SK-N-SH (cell line): ENCODE measurements at regions not wholly inside any gene's neighbourhood (a gene's known extent, or its start where the extent isn't known, plus 50 kb on each side); places are given as distances from the start of the nearest gene placed in this dataset.

Source experiments
- CTCF ChIA-PET: fragments of 300-600, 350-600 bp; formaldehyde crosslinking; extraction: SDS; loops from one replicate; lab custom pipeline; 2021; lab: Yijun Ruan, JAX
- POLR2A ChIA-PET: fragments of 350-600 bp; sonication (Branson Sonifier 250); formaldehyde crosslinking; extraction: SDS; loops from one replicate; lab custom pipeline; 2020; ENCODE audit warnings: antibody characterized with exemption, inconsistent platforms; lab: Yijun Ruan, JAX
- DNase-seq: peaks from one replicate; pipeline ENCODE4 v3.0.0; 2012
- H2AFZ ChIP-seq: fragments of 200-600 bp; sonication (generic); 2 replicates; pipeline ENCODE4 v1.8.1; 2016; ENCODE audit warnings: antibody characterized with exemption, mild to moderate bottlenecking, low read depth
- H3F3A ChIP-seq: fragments of 200-600 bp; sonication (generic); replicated peaks from 2 replicates; pipeline ENCODE3; 2016; ENCODE audit warnings: antibody characterized with exemption, mild to moderate bottlenecking; ENCODE audit not compliant: insufficient read depth
- H3K27ac ChIP-seq, 2 experiments: fragments of 200-500 bp in 1 of 2; fragments of 200-600 bp in 1 of 2; sonication (Bioruptor generic) in 1 of 2; sonication (generic), shearing (Covaris generic) in 1 of 2; 2 replicates each; pipeline versions ENCODE4 v1.5.1 to v1.6.1; 2014 to 2016; ENCODE audit warnings: low read depth in 2 of 2, inconsistent platforms in 1 of 2, low read length in 1 of 2, mild to moderate bottlenecking in 1 of 2, mixed read lengths in 1 of 2
- H3K27me3 ChIP-seq: fragments of 200-600 bp; sonication (generic), shearing (Covaris generic); 2 replicates; pipeline ENCODE4 v1.6.1; 2016; ENCODE audit warnings: mixed run types; ENCODE audit not compliant: insufficient read depth
- H3K36me3 ChIP-seq, 2 experiments: fragments of 200-500 bp in 1 of 2; fragments of 200-600 bp in 1 of 2; sonication (Bioruptor generic) in 1 of 2; sonication (generic) in 1 of 2; replicated peaks in 1 of 2; 2 replicates each; pipeline versions ENCODE3 to v1.5.1; 2014 to 2016; ENCODE audit warnings: low read length in 1 of 2, mild to moderate bottlenecking in 1 of 2; ENCODE audit not compliant: insufficient read depth in 2 of 2, control insufficient read depth in 1 of 2
- H3K4me1 ChIP-seq, 2 experiments: fragments of 200-500 bp in 1 of 2; fragments of 200-600 bp in 1 of 2; sonication (Bioruptor generic) in 1 of 2; sonication (generic), shearing (Covaris generic) in 1 of 2; 2 replicates each; pipeline versions ENCODE4 v1.5.1 to v1.6.1; 2014 to 2016; ENCODE audit warnings: low read depth in 1 of 2, low read length in 1 of 2, mixed run types in 1 of 2; ENCODE audit not compliant: insufficient read depth in 2 of 2, control insufficient read depth in 1 of 2
- H3K4me2 ChIP-seq: fragments of 200-600 bp; sonication (generic), shearing (Covaris generic); 2 replicates; pipeline ENCODE4 v1.6.1; 2017; ENCODE audit warnings: mixed run types
- H3K4me3 ChIP-seq, 2 experiments: fragments of 200-500 bp in 1 of 2; fragments of 200-600 bp in 1 of 2; sonication (Bioruptor generic) in 1 of 2; sonication (generic), shearing (Covaris generic) in 1 of 2; 2 replicates each; pipeline versions ENCODE4 v1.5.1 to v1.8.1; 2014 to 2016; ENCODE audit warnings: low read depth in 2 of 2, inconsistent platforms in 1 of 2, low read length in 1 of 2, mild to moderate bottlenecking in 1 of 2, mixed read lengths in 1 of 2, moderate library complexity in 1 of 2
- H3K79me2 ChIP-seq: fragments of 200-600 bp; sonication (generic); 2 replicates; pipeline ENCODE4 v1.8.1; 2017; ENCODE audit warnings: mild to moderate bottlenecking; ENCODE audit not compliant: insufficient read depth
- H3K9ac ChIP-seq: fragments of 200-600 bp; sonication (generic); 2 replicates; pipeline ENCODE4 v1.6.1; 2017; ENCODE audit warnings: mixed run types
- H3K9me2 ChIP-seq: fragments of 200-600 bp; sonication (generic); 2 replicates; pipeline ENCODE4 v1.6.1; 2017; ENCODE audit warnings: mixed run types
- H3K9me3 ChIP-seq: fragments of 200-600 bp; sonication (generic); 2 replicates; pipeline ENCODE4 v1.6.1; 2017; ENCODE audit warnings: mixed run types, mild to moderate bottlenecking, moderate library complexity
- H4K20me1 ChIP-seq: fragments of 200-600 bp; sonication (generic); 2 replicates; pipeline ENCODE4 v1.6.1; 2017; ENCODE audit warnings: mild to moderate bottlenecking, mixed run types; ENCODE audit not compliant: insufficient read depth
- CTCF ChIP-seq: fragments of 200-600 bp; sonication (generic); IDR thresholded peaks from 2 replicates; pipeline ENCODE4 v1.6.1; 2017; ENCODE audit warnings: antibody characterized with exemption, mild to moderate bottlenecking, moderate library complexity
- ELF1 ChIP-seq: IDR thresholded peaks from 2 replicates; pipeline ENCODE4 v1.4.0; 2012
- EZH2phosphoT487 ChIP-seq: fragments of 200-600 bp; sonication (generic); IDR thresholded peaks from 2 replicates; pipeline ENCODE4 v1.6.1; 2017; ENCODE audit warnings: low read depth, mixed run types, mild to moderate bottlenecking, antibody characterized with exemption, moderate library complexity, borderline replicate concordance
- FOSL2 ChIP-seq: IDR thresholded peaks from 2 replicates; pipeline ENCODE4 v1.4.0; 2012; ENCODE audit warnings: low read depth, mild to moderate bottlenecking, moderate library complexity, borderline replicate concordance
- GABPA ChIP-seq: IDR thresholded peaks from 2 replicates; pipeline ENCODE4 v1.4.0; 2012; ENCODE audit warnings: low read depth, mild to moderate bottlenecking
- MEF2A ChIP-seq: IDR thresholded peaks from 2 replicates; pipeline ENCODE4 v1.4.0; 2012; ENCODE audit warnings: low read depth, borderline replicate concordance
- MXI1 ChIP-seq: IDR thresholded peaks from 2 replicates; pipeline ENCODE4 v1.6.1; 2012; ENCODE audit warnings: mild to moderate bottlenecking, low read depth, low read length, improper control_type of control experiment
- POLR2AphosphoS5 ChIP-seq: IDR thresholded peaks from 2 replicates; pipeline ENCODE4 v1.6.1; 2012; ENCODE audit warnings: low read depth, low read length
- RAD21 ChIP-seq: IDR thresholded peaks from 2 replicates; pipeline ENCODE4 v1.6.1; 2012; ENCODE audit warnings: mild to moderate bottlenecking, low read length
- RCOR1 ChIP-seq: fragments of 150-350 bp; IDR thresholded peaks from 2 replicates; pipeline ENCODE4 v1.6.1; 2017; ENCODE audit warnings: antibody characterized with exemption, low read length
- RFX5 ChIP-seq: IDR thresholded peaks from 2 replicates; pipeline ENCODE4 v1.6.1; 2012; ENCODE audit warnings: mild to moderate bottlenecking, improper control_type of control experiment, low read length
- TAF1 ChIP-seq: IDR thresholded peaks from 2 replicates; pipeline ENCODE4 v1.6.1; 2012; ENCODE audit warnings: low read depth, mild to moderate bottlenecking, low read length, moderate library complexity, borderline replicate concordance
- TEAD4 ChIP-seq: IDR thresholded peaks from 2 replicates; pipeline ENCODE4 v1.4.0; 2012; ENCODE audit warnings: mild to moderate bottlenecking, borderline replicate concordance; ENCODE audit not compliant: insufficient read depth
- YY1 ChIP-seq: IDR thresholded peaks from 2 replicates; pipeline ENCODE4 v1.4.0; 2012; ENCODE audit warnings: low read depth, mild to moderate bottlenecking
- TF ChIP-seq, protein P1 (sequence below): IDR thresholded peaks from 2 replicates; pipeline ENCODE4 v1.4.0; 2012; ENCODE audit warnings: low read depth, borderline replicate concordance
- TF ChIP-seq, protein P2 (sequence below): IDR thresholded peaks from 2 replicates; pipeline ENCODE4 v1.4.0; 2012; ENCODE audit warnings: low read depth, borderline replicate concordance

- Histone ChIP-seq H3K79me2 (no peaks in the 10 kb centered on the region), H4K20me1 (no peaks in the 10 kb centered on the region), H3K27me3 (no peaks in the 10 kb centered on the region), H3K4me3 (no peak overlapping the region), H3K4me1 (no peaks in the 10 kb centered on the region)
- DNase-seq = no peak
- TF ChIP-seq TEAD4 (no peak), RAD21 (no peak), RCOR1 (no peak), MEF2A (no peak), TAF1 (no peak), ELF1 (no peak), MXI1 (no peak), YY1 (no peak), EZH2phosphoT487 (no peak), FOSL2 (no peak), CTCF (no peak), POLR2AphosphoS5 (no peak), GABPA (no peak), RFX5 (no peak)
- TF ChIP-seq, protein P1, sequence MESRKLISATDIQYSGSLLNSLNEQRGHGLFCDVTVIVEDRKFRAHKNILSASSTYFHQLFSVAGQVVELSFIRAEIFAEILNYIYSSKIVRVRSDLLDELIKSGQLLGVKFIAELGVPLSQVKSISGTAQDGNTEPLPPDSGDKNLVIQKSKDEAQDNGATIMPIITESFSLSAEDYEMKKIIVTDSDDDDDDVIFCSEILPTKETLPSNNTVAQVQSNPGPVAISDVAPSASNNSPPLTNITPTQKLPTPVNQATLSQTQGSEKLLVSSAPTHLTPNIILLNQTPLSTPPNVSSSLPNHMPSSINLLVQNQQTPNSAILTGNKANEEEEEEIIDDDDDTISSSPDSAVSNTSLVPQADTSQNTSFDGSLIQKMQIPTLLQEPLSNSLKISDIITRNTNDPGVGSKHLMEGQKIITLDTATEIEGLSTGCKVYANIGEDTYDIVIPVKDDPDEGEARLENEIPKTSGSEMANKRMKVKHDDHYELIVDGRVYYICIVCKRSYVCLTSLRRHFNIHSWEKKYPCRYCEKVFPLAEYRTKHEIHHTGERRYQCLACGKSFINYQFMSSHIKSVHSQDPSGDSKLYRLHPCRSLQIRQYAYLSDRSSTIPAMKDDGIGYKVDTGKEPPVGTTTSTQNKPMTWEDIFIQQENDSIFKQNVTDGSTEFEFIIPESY = no peak
- TF ChIP-seq, protein P2, sequence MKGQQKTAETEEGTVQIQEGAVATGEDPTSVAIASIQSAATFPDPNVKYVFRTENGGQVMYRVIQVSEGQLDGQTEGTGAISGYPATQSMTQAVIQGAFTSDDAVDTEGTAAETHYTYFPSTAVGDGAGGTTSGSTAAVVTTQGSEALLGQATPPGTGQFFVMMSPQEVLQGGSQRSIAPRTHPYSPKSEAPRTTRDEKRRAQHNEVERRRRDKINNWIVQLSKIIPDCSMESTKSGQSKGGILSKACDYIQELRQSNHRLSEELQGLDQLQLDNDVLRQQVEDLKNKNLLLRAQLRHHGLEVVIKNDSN = no peak
- TF ChIP-seq, all 33 proteins: peak for 0
- Histone ChIP-seq H3K36me3 (no peaks in the 10 kb centered on the region), H3K9me3 (no peaks in the 10 kb centered on the region), H3K27ac (no peak overlapping the region), H3K9me2 (no peaks in the 10 kb centered on the region), H2AFZ (no peak overlapping the region), H3K9ac (no peak overlapping the region), H3K4me2 (no peak overlapping the region), H3F3A (no peaks in the 10 kb centered on the region)
- ChIA-PET CTCF (interaction anchor here (0.9 kb wide), 1 partner anchor 55 kb away, joined by 3 read pairs; no protein-coding TSS in a partner anchor), POLR2A (no interaction called here)
These were observed 553.8 kb upstream of the FANCL start for GRCh38 chr2:58794916-58795315.
